ENCODE measurements at regions not wholly inside any gene's neighbourhood (a gene's known extent, or its start where the extent isn't known, plus 50 kb on each side); places are given as distances from the start of the nearest gene placed in this dataset.

DNA sequence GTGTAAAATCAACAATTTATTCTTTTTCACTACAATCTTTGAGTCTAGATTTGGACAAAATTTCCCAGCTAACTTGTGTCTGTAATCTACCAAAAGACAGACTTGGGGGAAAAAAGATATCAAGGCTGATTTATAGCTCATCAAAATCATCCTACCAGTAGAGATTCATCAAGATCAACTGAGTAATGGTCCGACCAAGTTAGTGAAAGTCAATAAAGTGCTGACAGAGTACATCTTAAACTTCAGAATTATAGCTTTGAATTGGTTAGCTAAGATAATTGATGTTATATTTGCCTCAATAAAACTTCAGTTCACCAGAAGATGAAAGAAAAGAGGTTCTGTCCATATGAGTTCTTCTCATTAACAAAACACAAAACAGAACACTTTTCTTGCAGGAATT is 207.1 kb upstream of the KYNU start:
- Histone ChIP-seq H3K27me3 (replicated peaks in 1 of 7) (no peaks in the 10 kb centered on the region), H3K4me3 (no peak overlapping the region), H3K9me3 (no peaks in the 10 kb centered on the region), H3K4me1 (no peaks in the 10 kb centered on the region), H3K27ac (no peak overlapping the region), H3K36me3 (no peaks in the 10 kb centered on the region)
- no peak for DNase-seq
- intact Hi-C loops (cut with DNase I; ENCODE audit: low total_unique reads): no loop called here
- WGBS, 5 donors: 69 to 83% (median 71%) methylated on average over 1 of the region's 1 CpG
- TF ChIP-seq, protein P1, sequence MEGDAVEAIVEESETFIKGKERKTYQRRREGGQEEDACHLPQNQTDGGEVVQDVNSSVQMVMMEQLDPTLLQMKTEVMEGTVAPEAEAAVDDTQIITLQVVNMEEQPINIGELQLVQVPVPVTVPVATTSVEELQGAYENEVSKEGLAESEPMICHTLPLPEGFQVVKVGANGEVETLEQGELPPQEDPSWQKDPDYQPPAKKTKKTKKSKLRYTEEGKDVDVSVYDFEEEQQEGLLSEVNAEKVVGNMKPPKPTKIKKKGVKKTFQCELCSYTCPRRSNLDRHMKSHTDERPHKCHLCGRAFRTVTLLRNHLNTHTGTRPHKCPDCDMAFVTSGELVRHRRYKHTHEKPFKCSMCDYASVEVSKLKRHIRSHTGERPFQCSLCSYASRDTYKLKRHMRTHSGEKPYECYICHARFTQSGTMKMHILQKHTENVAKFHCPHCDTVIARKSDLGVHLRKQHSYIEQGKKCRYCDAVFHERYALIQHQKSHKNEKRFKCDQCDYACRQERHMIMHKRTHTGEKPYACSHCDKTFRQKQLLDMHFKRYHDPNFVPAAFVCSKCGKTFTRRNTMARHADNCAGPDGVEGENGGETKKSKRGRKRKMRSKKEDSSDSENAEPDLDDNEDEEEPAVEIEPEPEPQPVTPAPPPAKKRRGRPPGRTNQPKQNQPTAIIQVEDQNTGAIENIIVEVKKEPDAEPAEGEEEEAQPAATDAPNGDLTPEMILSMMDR (IDR thresholded peaks at IDR 0.05 in 8 of 11, conservative IDR thresholded peaks at IDR 0.05 in 3 of 11): no peak
- no peak for TF ChIP-seq POLR2AphosphoS5 (IDR thresholded peaks at IDR 0.05)
- no peak for TF ChIP-seq POLR2A (IDR thresholded peaks at IDR 0.05)

- H3K4me1 ChIP-seq: no peaks in the 10 kb centered on the region
- H3K9me3 ChIP-seq: no peaks in the 10 kb centered on the region
- H3K27ac ChIP-seq: no peak overlapping the region
- intact Hi-C loops (cut with DNase I; ENCODE audit: low total_unique reads): no loop called here
- H3K4me3 ChIP-seq: no peak overlapping the region
- H3K27me3 ChIP-seq (replicated peaks in 1 of 7): no peaks in the 10 kb centered on the region
- H3K36me3 ChIP-seq: no peaks in the 10 kb centered on the region
- TF ChIP-seq POLR2A (IDR thresholded peaks at IDR 0.05) (no peak), POLR2AphosphoS5 (IDR thresholded peaks at IDR 0.05) (no peak)
- TF ChIP-seq, protein P1 (IDR thresholded peaks at IDR 0.05 in 8 of 11, conservative IDR thresholded peaks at IDR 0.05 in 3 of 11): no peak
- DNase-seq: no peak
- WGBS, 5 donors: 84 to 89% (median 85%) methylated on average over 3 of the region's 3 CpGs
Observed at GRCh38 chr2:142668420-142668819, 209.0 kb upstream of the KYNU start.

DNA sequence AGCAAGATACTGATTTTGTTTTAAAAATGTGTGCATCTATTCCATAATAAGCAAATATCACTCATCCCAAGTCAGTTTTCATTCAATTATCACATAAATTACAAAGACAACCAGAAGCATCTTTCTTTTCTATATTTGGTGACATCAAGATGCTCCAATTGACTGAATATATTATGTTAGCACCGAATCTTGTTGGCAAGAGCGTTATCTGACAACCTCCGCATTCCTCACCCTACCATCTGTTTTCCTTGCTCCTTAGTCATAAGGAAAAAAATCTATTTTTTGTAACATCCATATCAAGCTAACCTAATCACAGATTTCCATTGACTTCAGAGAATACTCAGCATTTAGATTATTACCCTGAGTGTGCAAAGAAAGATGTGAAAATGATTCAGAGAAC is 212.2 kb upstream of the KYNU start:
- WGBS, 5 donors: 84 to 96% (median 94%) methylated on average over 3 of the region's 3 CpGs
- intact Hi-C loops (cut with DNase I; ENCODE audit: low total_unique reads): no loop called here
- Histone ChIP-seq H3K27ac (no peak overlapping the region), H3K27me3 (replicated peaks in 1 of 7) (no peaks in the 10 kb centered on the region), H3K4me1 (no peaks in the 10 kb centered on the region), H3K36me3 (no peaks in the 10 kb centered on the region), H3K9me3 (no peaks in the 10 kb centered on the region), H3K4me3 (no peak overlapping the region)
- no peak for TF ChIP-seq POLR2A (IDR thresholded peaks at IDR 0.05)
- TF ChIP-seq POLR2AphosphoS5 (IDR thresholded peaks at IDR 0.05): no peak
- TF ChIP-seq, protein P1 (IDR thresholded peaks at IDR 0.05 in 8 of 11, conservative IDR thresholded peaks at IDR 0.05 in 3 of 11): no peak
- no peak for DNase-seq

GRCh38 chr2:142650601-142651000 is 226.9 kb upstream of the KYNU start:
- Histone ChIP-seq H3K4me1 (no peaks in the 10 kb centered on the region), H3K4me3 (no peak overlapping the region), H3K27ac (no peak overlapping the region), H3K9me3 (peaks cover 0 to 17% (median 2%) of the 10 kb centered on the region in 8 donors), H3K36me3 (no peaks in the 10 kb centered on the region), H3K27me3 (replicated peaks in 1 of 7) (no peaks in the 10 kb centered on the region)
- WGBS, 5 donors: 66 to 91% (median 68%) methylated on average over 2 of the region's 2 CpGs
- intact Hi-C loops (cut with DNase I; ENCODE audit: low total_unique reads): no loop called here
- TF ChIP-seq, protein P1 (IDR thresholded peaks at IDR 0.05 in 8 of 11, conservative IDR thresholded peaks at IDR 0.05 in 3 of 11): no peak
- TF ChIP-seq POLR2A (IDR thresholded peaks at IDR 0.05): no peak
- TF ChIP-seq POLR2AphosphoS5 (IDR thresholded peaks at IDR 0.05): no peak
- no peak for DNase-seq
